Large intestine (tissue), 3 donors: ENCODE measurements at regions not wholly inside any gene's neighbourhood (a gene's known extent, or its start where the extent isn't known, plus 50 kb on each side); places are given as distances from the start of the nearest gene placed in this dataset.

Experiments
- DNase-seq, 2 donors: peaks; one replicate each; pipeline versions ENCODE4 v3.0.0 to v3.0.0-alpha.2; 2013
- H3K27ac ChIP-seq: one replicate; pipeline ENCODE4 v1.5.1; 2013; ENCODE audit warnings: low read length
- H3K27me3 ChIP-seq: 2 replicates; pipeline ENCODE4 v1.6.1; 2013; ENCODE audit warnings: low read length; ENCODE audit not compliant: control insufficient read depth, insufficient read depth
- H3K36me3 ChIP-seq: 2 replicates; pipeline ENCODE4 v1.6.1; 2013; ENCODE audit warnings: low read length; ENCODE audit not compliant: control insufficient read depth, insufficient read depth
- H3K4me1 ChIP-seq: one replicate; pipeline ENCODE4 v1.6.1; 2013; ENCODE audit warnings: low read length; ENCODE audit not compliant: control insufficient read depth, insufficient read depth
- H3K4me3 ChIP-seq: one replicate; pipeline ENCODE4 v1.5.1; 2013; ENCODE audit warnings: low read length
- H3K9me3 ChIP-seq: one replicate; pipeline ENCODE4 v1.6.1; 2013; ENCODE audit warnings: mild to moderate bottlenecking, low read depth, low read length, moderate library complexity; ENCODE audit not compliant: control insufficient read depth
- WGBS: methylation state at CpG from one replicate; pipeline ENCODE4 v1.1.5; 2013; ENCODE audit warnings: low lambda C conversion rate; ENCODE audit not compliant: insufficient coverage; 5-methylcytosine and 5-hydroxymethylcytosine counted together

- no peaks in the 10 kb centered on the region for H3K36me3 ChIP-seq
- H3K27me3 ChIP-seq, result no peaks in the 10 kb centered on the region
- DNase-seq, result no peak
- WGBS, result no CpG with 5 or more reads among the region's 1 CpG
- H3K4me1 ChIP-seq, result no peaks in the 10 kb centered on the region
- no peak overlapping the region for H3K27ac ChIP-seq
- no peak overlapping the region for H3K4me3 ChIP-seq
- no peaks in the 10 kb centered on the region for H3K9me3 ChIP-seq
Observed at GRCh38 chr10:120161111-120161510, 268.6 kb downstream of the SEC23IP start.

GRCh38 chr10:120162471-120162870, 269.9 kb downstream of the SEC23IP start:
- H3K4me1 ChIP-seq, result no peaks in the 10 kb centered on the region
- H3K9me3 ChIP-seq, result no peaks in the 10 kb centered on the region
- no peaks in the 10 kb centered on the region for H3K36me3 ChIP-seq
- no peak overlapping the region for H3K27ac ChIP-seq
- no peaks in the 10 kb centered on the region for H3K27me3 ChIP-seq
- no peak overlapping the region for H3K4me3 ChIP-seq
- no peak for DNase-seq
- no CpG with 5 or more reads among the region's 4 CpGs for WGBS

GRCh38 chr10:120172356-120172755, 279.8 kb downstream of the SEC23IP start:
- no peak for DNase-seq
- no peaks in the 10 kb centered on the region for H3K36me3 ChIP-seq
- H3K9me3 ChIP-seq, result no peaks in the 10 kb centered on the region
- no peaks in the 10 kb centered on the region for H3K27me3 ChIP-seq
- H3K4me1 ChIP-seq, result no peaks in the 10 kb centered on the region
- 100% methylated on average over 1 of the region's 4 CpGs for WGBS
- H3K4me3 ChIP-seq, result no peak overlapping the region
- H3K27ac ChIP-seq, result no peak overlapping the region

GRCh38 chr10:120174491-120174890, 282.0 kb downstream of the SEC23IP start:
- no peak for DNase-seq
- H3K27ac ChIP-seq, result no peak overlapping the region
- no peaks in the 10 kb centered on the region for H3K36me3 ChIP-seq
- H3K4me3 ChIP-seq, result no peak overlapping the region
- WGBS, result no CpG with 5 or more reads among the region's 1 CpG
- H3K4me1 ChIP-seq, result no peaks in the 10 kb centered on the region
- H3K27me3 ChIP-seq, result no peaks in the 10 kb centered on the region
- no peaks in the 10 kb centered on the region for H3K9me3 ChIP-seq

- Histone ChIP-seq H3K4me3 (no peak overlapping the region), H3K27ac (no peak overlapping the region), H3K27me3 (no peaks in the 10 kb centered on the region), H3K36me3 (no peaks in the 10 kb centered on the region), H3K4me1 (no peaks in the 10 kb centered on the region), H3K9me3 (no peaks in the 10 kb centered on the region)
- no peak for DNase-seq
- no CpG with 5 or more reads among the region's 10 CpGs for WGBS
Observed at GRCh38 chr10:120177330-120177729, 279.7 kb upstream of the PLPP4 start.

- Histone ChIP-seq H3K9me3 (no peaks in the 10 kb centered on the region), H3K4me1 (no peaks in the 10 kb centered on the region)
- no CpG with 5 or more reads among the region's 3 CpGs for WGBS
Observed at GRCh38 chr10:120180160-120180559, 276.9 kb upstream of the PLPP4 start.

GRCh38 chr10:120181154-120181553, 275.9 kb upstream of the PLPP4 start:
- no peak for DNase-seq
- Histone ChIP-seq H3K27ac (no peak overlapping the region), H3K27me3 (no peaks in the 10 kb centered on the region), H3K4me3 (no peak overlapping the region), H3K4me1 (no peaks in the 10 kb centered on the region), H3K9me3 (no peaks in the 10 kb centered on the region), H3K36me3 (no peaks in the 10 kb centered on the region)
- no CpG with 5 or more reads among the region's 8 CpGs for WGBS

More at GRCh38 chr10:120180160-120180559, 276.9 kb upstream of the PLPP4 start:
- Histone ChIP-seq H3K27ac (no peak overlapping the region), H3K4me3 (no peak overlapping the region), H3K36me3 (no peaks in the 10 kb centered on the region), H3K27me3 (no peaks in the 10 kb centered on the region)
- no peak for DNase-seq

- H3K4me1 ChIP-seq, result no peaks in the 10 kb centered on the region
- no peak overlapping the region for H3K27ac ChIP-seq
- no peak overlapping the region for H3K4me3 ChIP-seq
- H3K36me3 ChIP-seq, result no peaks in the 10 kb centered on the region
- no peak for DNase-seq
- H3K9me3 ChIP-seq, result no peaks in the 10 kb centered on the region
- 57% methylated on average over 1 of the region's 1 CpG for WGBS
- no peaks in the 10 kb centered on the region for H3K27me3 ChIP-seq
Observed at GRCh38 chr10:120182431-120182830, 274.6 kb upstream of the PLPP4 start.

GRCh38 chr10:120183546-120183945, 273.5 kb upstream of the PLPP4 start:
- no peaks in the 10 kb centered on the region for H3K36me3 ChIP-seq
- 80% methylated on average over 1 of the region's 3 CpGs for WGBS
- H3K9me3 ChIP-seq, result no peaks in the 10 kb centered on the region
- DNase-seq, result no peak
- H3K4me3 ChIP-seq, result no peak overlapping the region
- H3K27ac ChIP-seq, result no peak overlapping the region
- no peaks in the 10 kb centered on the region for H3K27me3 ChIP-seq
- no peaks in the 10 kb centered on the region for H3K4me1 ChIP-seq

- Histone ChIP-seq H3K9me3 (no peaks in the 10 kb centered on the region), H3K27me3 (no peaks in the 10 kb centered on the region), H3K4me1 (no peaks in the 10 kb centered on the region), H3K4me3 (no peak overlapping the region), H3K36me3 (no peaks in the 10 kb centered on the region), H3K27ac (no peak overlapping the region)
- no CpG with 5 or more reads among the region's 7 CpGs for WGBS
- no peak for DNase-seq
Observed at GRCh38 chr10:120184547-120185337, 272.3 kb upstream of the PLPP4 start.

GRCh38 chr10:120186506-120186905, 270.5 kb upstream of the PLPP4 start:
- no peaks in the 10 kb centered on the region for H3K4me1 ChIP-seq
- H3K36me3 ChIP-seq, result no peaks in the 10 kb centered on the region
- H3K9me3 ChIP-seq, result no peaks in the 10 kb centered on the region
- DNase-seq, result no peak
- WGBS, result no CpG with 5 or more reads among the region's 1 CpG
- no peak overlapping the region for H3K27ac ChIP-seq
- H3K27me3 ChIP-seq, result no peaks in the 10 kb centered on the region
- H3K4me3 ChIP-seq, result no peak overlapping the region
